Astrocyte of the cerebellum (primary cell): ENCODE measurements at regions not wholly inside any gene's neighbourhood (a gene's known extent, or its start where the extent isn't known, plus 50 kb on each side); places are given as distances from the start of the nearest gene placed in this dataset.

Experiments used
- DNase-seq: peaks from one replicate; pipeline ENCODE4 v3.0.0-alpha.2; 2011; ENCODE audit warnings: low read depth
- H3K4me3 ChIP-seq: 2 replicates; pipeline ENCODE4 v1.5.1; 2011; ENCODE audit warnings: mild to moderate bottlenecking, low read depth, low read length, moderate library complexity
- CTCF ChIP-seq: IDR thresholded peaks from 2 replicates; pipeline ENCODE4 v1.5.1; 2012; ENCODE audit warnings: low read length, low read depth, moderate library complexity, mild to moderate bottlenecking; ENCODE audit errors: missing control alignments
- in situ Hi-C: cut with HindIII; loops from 2 replicates; pipeline ENCODE4 v1.10.0; 2017; ENCODE audit warnings: low sequenced_read_pairs

- in situ Hi-C loops = no loop called here
- H3K4me3 ChIP-seq = no peak overlapping the region
- DNase-seq = no peak
- no peak for TF ChIP-seq CTCF
These were observed 164.6 kb upstream of the DCC start for GRCh38 chr18:52175406-52175805.

- DNase-seq = no peak
- in situ Hi-C loops = no loop called here
- TF ChIP-seq CTCF = no peak
- H3K4me3 ChIP-seq = no peak overlapping the region
These were observed 156.9 kb upstream of the DCC start for GRCh38 chr18:52183107-52183506.

GRCh38 chr18:52190195-52190594, 149.8 kb upstream of the DCC start:
- no peak for TF ChIP-seq CTCF
- no peak for DNase-seq
- in situ Hi-C loops = no loop called here
- H3K4me3 ChIP-seq = no peak overlapping the region

GRCh38 chr18:52190631-52191030, 149.4 kb upstream of the DCC start:
- no peak overlapping the region for H3K4me3 ChIP-seq
- TF ChIP-seq CTCF = no peak
- DNase-seq = no peak
- in situ Hi-C loops = no loop called here

GRCh38 chr18:52200406-52200805, 139.6 kb upstream of the DCC start:
- in situ Hi-C loops = no loop called here
- no peak for DNase-seq
- no peak for TF ChIP-seq CTCF
- no peak overlapping the region for H3K4me3 ChIP-seq

GRCh38 chr18:52200921-52201663, 138.9 kb upstream of the DCC start:
- in situ Hi-C loops = no loop called here
- DNase-seq = no peak
- no peak overlapping the region for H3K4me3 ChIP-seq
- TF ChIP-seq CTCF = no peak

- TF ChIP-seq CTCF = no peak
- H3K4me3 ChIP-seq = no peak overlapping the region
- DNase-seq = no peak
- in situ Hi-C loops = no loop called here
These were observed 131.4 kb upstream of the DCC start for GRCh38 chr18:52208646-52209045.
